Stimulated activated CD4-positive, alpha-beta T cell treated with anti-CD3 and anti-CD28 coated beads, TNF-alpha, amount 100 ng/mL, for 24 hours (primary cell): ENCODE measurements at regions not wholly inside any gene's neighbourhood (a gene's known extent, or its start where the extent isn't known, plus 50 kb on each side); places are given as distances from the start of the nearest gene placed in this dataset.

Experiments
- DNase-seq, 3 experiments: peaks; one replicate each; pipeline ENCODE4 v3.0.0-alpha.2; 2020; ENCODE audit warnings: low read depth in 3 of 3

GRCh38 chr4:1496116-1496642 is 89.9 kb upstream of the NKX1-1 start:
- no peak for DNase-seq

GRCh38 chr4:1495416-1496115 is 89.3 kb upstream of the NKX1-1 start:
- no peak for DNase-seq

GRCh38 chr4:1494416-1495315 is 88.4 kb upstream of the NKX1-1 start:
- DNase-seq = no peak

- DNase-seq = no peak
Observed at GRCh38 chr4:1493540-1494287, 87.5 kb upstream of the NKX1-1 start.

GRCh38 chr4:1492651-1493539 is 86.7 kb upstream of the NKX1-1 start:
- DNase-seq = no peak

GRCh38 chr4:1492142-1492457 is 85.9 kb upstream of the NKX1-1 start:
- no peak for DNase-seq

- DNase-seq = no peak
Observed at GRCh38 chr4:1491328-1492141, 85.3 kb upstream of the NKX1-1 start.

- DNase-seq = no peak
Observed at GRCh38 chr4:1490654-1491327, 84.5 kb upstream of the NKX1-1 start.

GRCh38 chr4:1490011-1490653 is 83.9 kb upstream of the NKX1-1 start:
- DNase-seq = no peak

- DNase-seq = no peak
Observed at GRCh38 chr4:1489639-1489995, 83.4 kb upstream of the NKX1-1 start.

- no peak for DNase-seq
Observed at GRCh38 chr4:1488831-1489638, 82.8 kb upstream of the NKX1-1 start.

GRCh38 chr4:1488357-1488756 is 82.1 kb upstream of the NKX1-1 start:
- no peak for DNase-seq

GRCh38 chr4:1487761-1488160 is 81.5 kb upstream of the NKX1-1 start:
- no peak for DNase-seq

GRCh38 chr4:1487106-1487505 is 80.9 kb upstream of the NKX1-1 start:
- no peak for DNase-seq

- DNase-seq = no peak
Observed at GRCh38 chr4:1485280-1485679, 79.0 kb upstream of the NKX1-1 start.

GRCh38 chr4:1480720-1481119 is 74.5 kb upstream of the NKX1-1 start:
- no peak for DNase-seq

GRCh38 chr4:1479454-1479853 is 73.2 kb upstream of the NKX1-1 start:
- no peak for DNase-seq

GRCh38 chr4:1478766-1479355 is 72.6 kb upstream of the NKX1-1 start:
- no peak for DNase-seq
